IPS DF 6.9 (cell line): ENCODE measurements at regions not wholly inside any gene's neighbourhood (a gene's known extent, or its start where the extent isn't known, plus 50 kb on each side); places are given as distances from the start of the nearest gene placed in this dataset.

Experiments
- DNase-seq: peaks from one replicate; pipeline ENCODE4 v3.0.0-alpha.2; 2013; ENCODE audit warnings: low read depth, low spot score
- H3K27ac ChIP-seq: one replicate; pipeline ENCODE4 v1.5.1; 2013; ENCODE audit warnings: low read length, control low read depth
- H3K27me3 ChIP-seq: 2 replicates; pipeline ENCODE4 v1.6.1; 2013; ENCODE audit warnings: mild to moderate bottlenecking, low read length; ENCODE audit not compliant: control insufficient read depth, insufficient read depth
- H3K36me3 ChIP-seq: 2 replicates; pipeline ENCODE4 v1.6.1; 2013; ENCODE audit warnings: low read length; ENCODE audit not compliant: control insufficient read depth, insufficient read depth
- H3K4me1 ChIP-seq: 2 replicates; pipeline ENCODE4 v1.6.1; 2013; ENCODE audit warnings: low read length; ENCODE audit not compliant: control insufficient read depth, insufficient read depth
- H3K4me3 ChIP-seq: 2 replicates; pipeline ENCODE4 v1.5.1; 2013; ENCODE audit warnings: mild to moderate bottlenecking, low read length
- H3K9me3 ChIP-seq: 2 replicates; pipeline ENCODE4 v1.6.1; 2013; ENCODE audit warnings: low read length, inconsistent platforms; ENCODE audit not compliant: control insufficient read depth, insufficient read depth
- WGBS: extraction: QIAGEN DNeasy Blood & Tissue Kit; methylation state at CpG from one replicate; pipeline ENCODE4 v1.1.7; 2013; ENCODE audit warnings: mixed read lengths, missing lambda C conversion rate; ENCODE audit not compliant: insufficient read length, insufficient coverage; 5-methylcytosine and 5-hydroxymethylcytosine counted together

- WGBS = no CpG with 5 or more reads among the region's 7 CpGs
- Histone ChIP-seq H3K9me3 (no peaks in the 10 kb centered on the region), H3K27ac (no peak overlapping the region), H3K4me1 (no peaks in the 10 kb centered on the region), H3K4me3 (no peak overlapping the region), H3K27me3 (no peaks in the 10 kb centered on the region), H3K36me3 (no peaks in the 10 kb centered on the region)
- no peak for DNase-seq
These were observed 357.1 kb downstream of the ZPLD1 start for GRCh38 chr3:102791641-102792589.

- Histone ChIP-seq H3K9me3 (no peaks in the 10 kb centered on the region), H3K4me3 (no peak overlapping the region), H3K27ac (no peak overlapping the region), H3K27me3 (no peaks in the 10 kb centered on the region), H3K4me1 (no peaks in the 10 kb centered on the region), H3K36me3 (no peaks in the 10 kb centered on the region)
- DNase-seq = no peak
- no CpG with 5 or more reads among the region's 4 CpGs for WGBS
These were observed 362.0 kb downstream of the ZPLD1 start for GRCh38 chr3:102796804-102797203.

- Histone ChIP-seq H3K9me3 (no peaks in the 10 kb centered on the region), H3K27ac (no peak overlapping the region), H3K36me3 (no peaks in the 10 kb centered on the region), H3K4me3 (no peak overlapping the region), H3K4me1 (no peaks in the 10 kb centered on the region), H3K27me3 (no peaks in the 10 kb centered on the region)
- WGBS = no CpG with 5 or more reads among the region's 1 CpG
- DNase-seq = no peak
These were observed 368.1 kb downstream of the ZPLD1 start for GRCh38 chr3:102802819-102803420.

- Histone ChIP-seq H3K27me3 (no peaks in the 10 kb centered on the region), H3K4me3 (no peak overlapping the region), H3K4me1 (no peaks in the 10 kb centered on the region), H3K27ac (no peak overlapping the region), H3K36me3 (no peaks in the 10 kb centered on the region), H3K9me3 (no peaks in the 10 kb centered on the region)
- WGBS = no CpG with 5 or more reads among the region's 1 CpG
- no peak for DNase-seq
These were observed 376.1 kb downstream of the ZPLD1 start for GRCh38 chr3:102810937-102811336.

GRCh38 chr3:102826636-102827035 lies 391.8 kb downstream of the ZPLD1 start:
- no peak overlapping the region for H3K4me3 ChIP-seq
- H3K9me3 ChIP-seq = no peaks in the 10 kb centered on the region
- WGBS = no CpG with 5 or more reads among the region's 3 CpGs
- no peaks in the 10 kb centered on the region for H3K27me3 ChIP-seq
- DNase-seq = no peak
- H3K36me3 ChIP-seq = no peaks in the 10 kb centered on the region
- H3K27ac ChIP-seq = no peak overlapping the region
- H3K4me1 ChIP-seq = no peaks in the 10 kb centered on the region

- Histone ChIP-seq H3K4me1 (no peaks in the 10 kb centered on the region), H3K36me3 (no peaks in the 10 kb centered on the region)
These were observed 392.6 kb downstream of the ZPLD1 start for GRCh38 chr3:102827386-102827785.

GRCh38 chr3:102830415-102830814 lies 395.6 kb downstream of the ZPLD1 start:
- no peaks in the 10 kb centered on the region for H3K4me1 ChIP-seq
- no peaks in the 10 kb centered on the region for H3K36me3 ChIP-seq
- DNase-seq = no peak
- no peaks in the 10 kb centered on the region for H3K27me3 ChIP-seq
- no peaks in the 10 kb centered on the region for H3K9me3 ChIP-seq
- no peak overlapping the region for H3K4me3 ChIP-seq
- WGBS = no CpG with 5 or more reads among the region's 4 CpGs
- no peak overlapping the region for H3K27ac ChIP-seq

More at GRCh38 chr3:102827386-102827785, 392.6 kb downstream of the ZPLD1 start:
- Histone ChIP-seq H3K4me3 (no peak overlapping the region), H3K27me3 (no peaks in the 10 kb centered on the region), H3K9me3 (no peaks in the 10 kb centered on the region), H3K27ac (no peak overlapping the region)
- no peak for DNase-seq

- Histone ChIP-seq H3K4me1 (no peaks in the 10 kb centered on the region), H3K27me3 (no peaks in the 10 kb centered on the region), H3K4me3 (no peak overlapping the region), H3K36me3 (no peaks in the 10 kb centered on the region), H3K27ac (no peak overlapping the region), H3K9me3 (no peaks in the 10 kb centered on the region; the same call in 1 of the 2 replicates)
- DNase-seq = no peak
- no CpG with 5 or more reads among the region's 6 CpGs for WGBS
These were observed 407.1 kb downstream of the ZPLD1 start for GRCh38 chr3:102841866-102842265.

GRCh38 chr3:102866845-102867244 lies 432.0 kb downstream of the ZPLD1 start:
- Histone ChIP-seq H3K36me3 (no peaks in the 10 kb centered on the region), H3K9me3 (no peaks in the 10 kb centered on the region), H3K27ac (no peak overlapping the region), H3K4me3 (no peak overlapping the region), H3K27me3 (no peaks in the 10 kb centered on the region), H3K4me1 (no peaks in the 10 kb centered on the region)
- DNase-seq = no peak
- no CpG with 5 or more reads among the region's 2 CpGs for WGBS

- no CpG with 5 or more reads among the region's 2 CpGs for WGBS
- Histone ChIP-seq H3K4me3 (no peak overlapping the region), H3K27me3 (no peaks in the 10 kb centered on the region), H3K9me3 (no peaks in the 10 kb centered on the region), H3K36me3 (no peaks in the 10 kb centered on the region), H3K27ac (no peak overlapping the region), H3K4me1 (no peaks in the 10 kb centered on the region)
- no peak for DNase-seq
These were observed 448.7 kb downstream of the ZPLD1 start for GRCh38 chr3:102883515-102883914.
